Left lobe of liver (tissue), 2 donors: ENCODE measurements at regions not wholly inside any gene's neighbourhood (a gene's known extent, or its start where the extent isn't known, plus 50 kb on each side); places are given as distances from the start of the nearest gene placed in this dataset.
"Not testable (repeated sequence)": the region's sequence is repeated elsewhere in the genome, so short reads cannot be mapped to it uniquely, and the experiment has no call there.

ENCODE experiments used
- ATAC-seq: fragments of 200-7000 bp; cut with Tn5 transposase; one replicate; pipeline ENCODE4 v1.9.1; 2020; ENCODE audit warnings: mild to moderate bottlenecking, moderate library complexity
- DNase-seq: peaks from one replicate; pipeline ENCODE4 v3.0.0-alpha.2; 2020; ENCODE audit warnings: low spot score
- donor health status: DM: no; HTN: no; CAD: no; lungs with moderate emphysema.
- donor health status: DM: no; HTN: yes; CAD: no.

DNA sequence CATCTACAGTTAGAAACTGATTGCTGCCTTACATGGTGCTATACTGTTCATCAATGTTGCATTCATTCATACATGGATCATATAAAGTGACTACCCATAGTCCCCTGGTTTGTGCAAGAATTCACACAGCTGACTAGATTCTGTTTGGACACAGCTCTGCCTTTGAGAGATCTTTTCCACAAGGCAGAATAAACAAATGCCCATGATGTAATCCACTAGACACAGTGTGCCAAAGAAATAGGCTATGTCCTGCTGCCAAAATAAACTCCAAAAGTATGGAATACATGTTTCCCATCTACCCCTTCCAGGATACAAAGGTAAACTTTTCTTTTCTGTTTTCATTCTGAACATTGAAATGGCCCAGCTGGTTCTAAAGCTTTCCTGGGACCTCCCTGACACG is 269.4 kb upstream of the CHAC2 start:
- ATAC-seq (peak; percentile 95), DNase-seq (no peak)

DNA sequence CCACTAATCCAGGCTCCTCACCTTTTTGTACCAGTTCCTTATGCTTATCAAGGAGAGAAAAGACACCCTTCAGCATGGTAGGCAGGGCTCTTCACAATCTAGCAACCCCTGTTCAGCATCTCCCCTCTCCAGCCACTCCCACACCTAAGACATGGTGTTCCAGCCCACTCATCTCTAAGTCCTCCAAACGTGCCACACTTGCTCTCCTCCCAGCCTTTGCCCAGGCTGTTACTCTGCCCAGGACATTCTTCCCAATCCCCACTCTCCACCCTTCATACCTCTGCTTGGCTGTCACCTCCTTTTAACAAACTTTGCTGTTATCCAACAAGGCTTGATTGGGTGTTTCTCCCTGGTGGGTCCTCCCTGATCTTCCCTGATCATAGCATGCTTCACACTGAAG is 270.6 kb upstream of the CHAC2 start:
- no peak for ATAC-seq

DNA sequence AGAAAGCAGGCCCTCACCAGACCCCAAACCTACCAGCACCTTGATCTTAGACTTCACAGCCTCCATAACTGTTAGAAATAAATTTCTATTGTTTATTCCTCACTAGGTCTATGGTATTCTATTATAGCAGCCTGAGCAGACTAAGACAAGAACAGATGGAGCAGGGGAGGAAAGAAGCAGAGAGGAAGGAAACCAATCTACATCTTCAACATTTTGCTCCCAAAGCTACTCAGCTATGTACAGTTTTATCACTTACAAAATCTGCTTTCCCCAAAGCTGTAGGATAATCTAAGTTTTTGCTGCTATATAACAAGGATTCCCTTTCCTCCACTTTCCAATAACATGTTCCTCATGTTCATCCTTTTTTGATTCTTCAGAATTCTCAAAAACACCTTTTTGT is 274.4 kb upstream of the CHAC2 start:
- ATAC-seq (no peak), DNase-seq (no peak)

More for the DNA sequence above, 270.6 kb upstream of the CHAC2 start:
- no peak for DNase-seq

DNA sequence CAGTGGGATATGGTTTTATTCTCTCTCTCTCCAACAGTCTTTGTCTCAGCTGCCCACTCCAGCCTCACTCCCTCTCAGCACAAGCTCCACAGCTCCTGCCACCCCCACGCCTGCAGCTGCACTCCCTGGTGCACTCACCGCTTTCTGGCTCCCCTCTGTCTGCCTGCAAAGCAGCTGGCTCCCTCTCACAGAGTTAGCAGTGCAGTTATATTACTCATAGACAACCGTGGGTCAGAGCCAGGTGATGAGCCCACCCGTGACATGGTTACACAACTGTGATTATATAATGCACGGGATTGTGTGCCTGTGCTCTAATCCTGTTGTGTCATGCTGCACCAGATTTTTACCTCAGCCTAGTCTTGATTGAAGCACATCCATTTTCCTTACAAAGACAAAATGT is 276.9 kb upstream of the CHAC2 start:
- DNase-seq (no peak), ATAC-seq (no peak)

DNA sequence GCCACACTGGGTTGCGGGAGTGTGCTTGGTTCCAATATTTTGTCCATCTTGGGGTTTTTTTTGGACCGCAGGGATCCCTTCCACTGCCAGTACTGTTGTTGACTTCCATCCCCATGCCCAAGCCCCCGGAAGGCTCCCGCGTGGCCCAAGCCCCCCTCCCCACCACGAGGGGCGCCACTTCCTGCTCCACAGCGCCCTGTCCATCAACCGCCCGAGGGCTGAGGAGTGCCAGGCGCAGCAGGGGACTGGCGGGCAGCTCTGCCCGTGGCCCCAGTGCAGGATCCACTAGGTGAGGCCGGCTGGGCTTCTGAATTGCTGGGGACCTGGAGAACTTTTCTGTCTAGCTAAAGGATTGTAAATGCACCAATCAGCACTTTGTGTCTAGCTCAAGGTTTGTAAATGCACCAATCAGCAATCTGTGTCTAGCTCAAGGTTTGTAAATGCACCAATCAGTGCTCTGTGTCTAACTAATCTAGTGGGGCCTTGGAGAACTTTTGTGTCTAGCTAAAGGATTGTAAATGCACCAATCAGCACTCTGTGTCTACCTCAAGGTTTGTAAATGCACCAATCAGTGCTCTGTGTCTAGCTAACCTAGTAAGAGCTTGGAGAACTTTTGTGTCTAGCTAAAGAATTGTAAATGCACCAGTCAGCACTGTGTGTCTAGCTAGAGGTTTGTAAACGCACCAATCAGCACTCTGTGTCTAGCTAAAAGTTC is 281.3 kb upstream of the CHAC2 start:
- DNase-seq, ATAC-seq: not testable (repeated sequence)

DNA sequence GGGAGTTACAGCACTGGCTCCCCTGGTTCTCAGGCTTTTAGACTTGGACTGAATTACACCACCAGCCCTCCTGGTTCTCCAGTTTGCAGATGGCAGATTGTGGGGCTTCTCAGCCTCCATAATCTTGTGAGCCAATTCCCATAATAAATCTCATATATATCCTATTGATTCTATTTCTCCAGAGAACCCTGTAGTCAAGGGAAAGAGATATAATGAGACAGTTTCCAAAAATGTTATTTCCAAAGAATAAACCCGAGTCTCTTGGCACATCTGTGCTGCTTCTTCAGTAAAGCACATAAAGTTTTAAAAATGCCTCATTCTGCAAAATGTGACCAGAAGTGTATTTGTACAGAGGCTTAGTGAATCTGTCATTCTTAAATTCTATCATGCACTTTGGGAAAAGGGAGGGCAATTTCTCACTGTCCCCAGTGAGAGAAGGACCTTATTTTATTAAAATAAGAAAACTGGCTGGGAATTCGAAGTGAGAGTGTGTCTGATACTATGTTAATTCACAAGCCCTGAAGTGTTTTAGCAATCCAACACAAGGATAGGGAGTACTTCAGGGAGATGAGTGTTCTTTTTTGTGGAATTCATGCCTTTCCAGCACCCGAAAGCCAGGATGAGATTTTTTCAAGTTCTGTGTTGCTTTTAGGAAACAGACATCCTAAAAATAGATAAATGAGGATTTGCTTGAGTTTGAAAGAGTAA is 282.4 kb upstream of the CHAC2 start:
- ATAC-seq (no peak), DNase-seq (no peak)

DNA sequence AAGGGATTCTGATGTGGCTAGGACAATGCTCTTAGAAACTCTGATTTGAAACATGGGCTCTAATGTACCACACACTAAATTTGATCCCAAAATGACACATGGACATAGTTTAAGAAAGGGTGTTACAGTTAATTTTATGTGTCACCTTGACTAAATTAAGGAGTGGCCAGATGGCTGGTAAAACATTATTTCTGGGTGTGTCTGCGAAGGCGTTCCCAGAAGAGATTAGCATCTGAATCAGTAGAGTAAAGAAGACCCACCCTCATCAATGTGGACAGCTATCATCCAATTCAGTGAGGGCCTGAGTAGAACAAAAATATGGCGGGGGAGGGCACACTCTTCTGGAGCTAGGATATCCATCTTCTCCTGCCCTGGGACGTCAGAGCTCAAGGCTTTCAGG is 283.1 kb upstream of the CHAC2 start:
- ATAC-seq (no peak), DNase-seq (no peak)

DNA sequence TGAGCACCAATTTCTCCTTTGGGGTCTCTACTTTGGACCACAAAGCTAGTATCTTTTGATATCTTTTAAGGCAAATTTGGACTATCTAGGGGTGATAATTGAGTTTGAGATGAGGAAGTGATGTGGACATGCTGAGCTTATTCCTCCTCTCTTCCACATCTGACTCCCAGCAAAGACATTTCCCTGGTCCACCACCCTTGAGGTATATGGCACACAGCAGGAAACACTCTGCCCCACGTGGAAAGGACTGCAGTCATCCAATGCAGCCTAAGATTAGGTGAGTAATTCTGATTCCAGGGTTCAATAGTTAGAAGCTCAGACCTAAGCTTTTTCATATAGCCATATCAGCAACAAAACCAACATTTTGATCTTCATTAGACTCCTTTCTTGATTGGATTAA is 290.1 kb upstream of the CHAC2 start:
- ATAC-seq = no peak
- no peak for DNase-seq

DNA sequence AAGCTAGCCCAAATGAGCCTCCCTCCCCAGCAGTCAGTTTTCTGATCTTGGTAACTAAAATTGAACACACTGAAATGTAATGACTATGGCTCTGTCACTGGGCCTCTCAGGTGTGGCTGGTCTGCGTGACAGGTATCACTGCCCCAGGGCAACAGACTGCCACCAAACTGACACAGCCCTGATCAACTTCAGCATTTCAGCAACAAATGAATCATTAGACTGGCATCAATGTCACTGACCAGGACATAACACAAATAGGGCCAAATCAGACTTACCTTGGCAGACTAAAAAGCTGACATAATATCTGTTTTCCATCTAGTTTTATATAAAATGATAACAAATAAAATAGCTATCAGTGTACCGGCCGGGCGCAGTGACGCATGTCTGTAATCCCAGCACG is 290.8 kb upstream of the CHAC2 start:
- DNase-seq (no peak), ATAC-seq (no peak)

DNA sequence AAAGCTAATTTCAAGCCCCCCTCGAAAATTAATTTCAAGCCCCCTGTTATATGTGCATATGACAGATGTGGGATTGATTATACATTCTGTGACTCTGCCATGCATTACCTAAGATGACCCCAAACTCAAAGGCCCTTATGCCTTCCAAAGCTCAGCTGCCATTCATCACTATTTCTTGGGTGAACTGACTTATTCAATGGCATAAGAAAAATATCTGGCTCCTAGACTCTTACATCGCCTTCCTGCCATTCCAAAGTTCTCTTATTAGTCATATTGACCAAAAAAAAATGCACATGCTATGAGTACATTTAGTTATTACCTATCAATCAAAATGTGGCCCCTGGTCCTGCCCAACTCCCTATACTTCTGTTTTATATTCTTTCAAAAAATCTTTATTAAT is 291.8 kb upstream of the CHAC2 start:
- ATAC-seq = no peak
- no peak for DNase-seq

DNA sequence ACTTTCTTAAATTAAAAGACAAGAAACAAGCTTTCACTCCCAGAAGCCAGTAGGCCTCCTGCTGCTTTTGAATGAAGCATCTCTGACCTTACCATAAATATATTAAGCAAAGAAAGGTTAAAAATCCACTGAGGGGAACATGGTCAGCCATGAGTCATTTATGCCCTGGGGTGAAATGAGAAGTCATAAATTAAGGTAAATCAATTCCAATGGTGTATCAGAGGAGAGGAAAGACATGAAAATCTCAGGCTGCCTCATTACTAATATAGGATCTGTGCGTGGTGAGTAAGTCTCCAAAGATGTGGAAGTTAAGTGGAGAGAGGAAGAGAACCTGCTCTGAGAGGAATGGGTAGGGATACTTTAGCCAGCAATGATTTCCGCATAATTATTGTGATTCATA is 292.3 kb upstream of the CHAC2 start:
- DNase-seq (no peak), ATAC-seq (no peak)

DNA sequence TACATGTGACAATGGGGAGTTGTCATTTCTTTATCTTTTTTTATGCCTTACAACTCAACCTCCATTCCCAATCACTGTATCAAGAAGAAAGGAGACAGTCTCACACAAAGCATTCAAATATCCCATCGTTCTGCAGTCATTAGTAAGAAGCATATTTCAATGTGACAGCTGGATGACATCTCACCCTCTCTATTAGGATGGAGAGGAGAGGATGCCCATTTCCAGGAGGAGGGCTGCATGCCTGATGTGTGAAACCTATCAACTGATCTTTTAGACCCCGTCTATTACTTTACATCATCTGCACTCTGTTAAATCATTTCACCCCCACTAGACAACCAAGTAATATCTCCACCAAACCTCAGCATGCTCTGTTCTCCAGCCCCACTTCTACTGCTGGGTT is 292.7 kb upstream of the CHAC2 start:
- no peak for DNase-seq
- ATAC-seq = no peak

DNA sequence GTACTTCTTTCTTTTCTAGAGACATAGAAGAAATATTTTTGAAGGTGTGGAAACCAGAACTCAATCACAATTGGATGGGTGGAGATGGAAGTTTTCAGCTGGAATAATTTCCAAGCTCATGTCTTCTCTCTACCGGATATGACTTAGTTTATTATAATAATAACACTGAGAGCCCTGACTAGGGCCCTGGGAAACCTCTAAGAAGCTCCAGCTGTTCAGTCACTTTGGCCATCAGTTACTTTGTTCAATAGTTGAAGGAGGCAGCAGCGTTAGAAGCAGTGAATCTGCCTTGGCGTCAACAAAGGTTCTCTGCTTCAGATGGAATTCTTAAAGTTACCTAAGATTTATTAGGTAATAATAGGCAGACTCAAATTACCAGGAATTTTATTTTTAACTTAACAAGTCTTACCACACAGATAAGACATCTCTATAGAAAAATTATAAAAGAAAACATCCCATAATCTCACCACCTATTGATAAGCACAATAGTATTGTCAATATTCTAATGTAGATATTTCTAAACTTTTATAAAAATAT is 293.8 kb upstream of the CHAC2 start:
- DNase-seq (no peak), ATAC-seq (no peak)

DNA sequence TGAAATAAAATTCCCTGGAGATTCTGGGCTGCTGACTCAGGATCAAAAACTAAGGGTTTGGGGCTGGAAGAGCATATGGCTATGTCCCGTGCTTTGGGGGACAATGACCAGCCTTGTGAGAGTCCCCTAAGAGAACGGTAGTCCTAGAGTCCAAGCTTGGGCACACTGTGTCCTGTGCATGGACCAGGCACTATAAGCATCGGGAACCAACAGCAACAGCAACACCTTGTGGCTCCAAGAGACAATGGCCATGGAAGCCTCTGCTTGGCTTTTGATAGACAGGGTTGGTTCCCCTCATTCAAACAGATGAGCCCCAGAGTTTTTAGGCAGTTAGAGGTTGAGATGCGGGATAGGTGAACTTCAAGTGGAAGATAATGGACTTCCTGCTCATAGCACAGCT is 294.4 kb upstream of the CHAC2 start:
- DNase-seq (no peak), ATAC-seq (peak; percentile 89)

DNA sequence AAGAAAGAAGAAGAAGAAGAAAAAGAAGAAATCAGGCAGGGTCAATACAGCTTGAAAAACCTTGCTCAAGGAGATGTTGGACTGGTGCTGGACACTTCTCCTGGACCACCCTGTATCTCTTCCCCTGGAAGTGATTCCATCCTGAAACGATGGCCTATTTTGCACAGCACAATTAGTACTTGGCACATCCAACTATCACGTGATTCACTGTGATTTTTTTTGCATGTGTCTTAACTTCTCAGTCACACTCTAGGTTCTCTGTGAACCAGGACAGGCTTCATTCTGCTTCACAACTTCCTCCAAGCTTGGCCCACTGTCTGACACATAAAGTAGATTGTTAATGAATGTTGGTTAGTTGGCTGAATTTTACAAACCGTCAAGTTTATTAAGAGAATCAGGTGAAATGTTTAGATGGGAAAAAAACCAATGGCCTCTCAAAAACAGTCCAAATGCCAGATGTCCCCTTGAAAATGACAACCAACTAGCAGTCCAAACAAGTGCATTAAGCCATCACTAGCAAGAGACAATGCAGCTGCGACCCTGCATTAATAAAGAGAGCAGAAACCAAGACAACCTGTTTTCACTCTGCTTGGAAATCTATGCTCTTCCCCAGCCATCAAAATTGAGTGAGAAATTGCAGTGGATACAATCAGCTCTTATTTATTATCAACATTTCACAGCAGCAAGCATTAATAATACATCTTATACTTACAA is 300.0 kb upstream of the CHAC2 start:
- no peak for DNase-seq

DNA sequence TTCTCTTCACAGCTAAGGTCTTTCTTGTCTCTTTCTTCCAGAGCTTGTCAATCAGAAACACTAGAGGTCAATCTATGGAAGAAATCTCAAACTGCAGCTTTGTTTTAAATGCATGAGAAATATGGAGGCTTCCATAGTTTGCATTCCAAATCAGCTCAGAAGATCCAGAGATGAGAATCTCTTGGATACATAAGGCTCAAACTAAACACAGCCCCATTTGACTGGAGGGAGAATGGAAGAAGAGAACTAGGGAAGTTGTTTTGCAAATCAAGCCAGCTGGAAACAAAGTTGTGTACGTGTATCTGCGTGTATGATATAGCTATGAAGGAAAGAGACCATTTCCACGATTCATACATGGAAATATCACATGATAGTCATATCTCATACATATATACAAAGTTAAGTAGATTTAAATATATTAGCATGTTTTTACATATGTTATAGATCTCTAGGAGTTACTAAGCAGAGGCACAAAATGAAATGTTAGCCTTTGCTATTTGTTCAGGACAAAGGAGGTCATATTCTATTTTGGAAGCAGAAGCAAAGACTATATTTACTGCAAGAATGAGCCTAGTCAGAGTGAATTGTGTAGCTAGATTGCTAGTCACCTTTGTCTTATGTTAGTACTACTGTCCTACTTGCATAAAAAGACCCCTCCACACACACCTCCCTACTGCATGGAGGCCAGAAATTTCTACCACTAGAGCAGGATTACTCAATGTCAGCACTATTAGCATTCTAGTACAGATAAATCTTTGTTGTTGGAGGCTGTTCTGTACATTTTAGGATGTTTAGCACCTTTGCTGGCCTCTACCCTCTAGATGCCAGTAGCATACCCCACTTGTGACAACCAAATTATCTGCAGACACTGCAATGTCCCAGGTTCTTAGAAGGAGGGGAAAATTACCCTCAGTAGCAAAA is 303.5 kb upstream of the CHAC2 start:
- ATAC-seq (no peak), DNase-seq (no peak)

More for the DNA sequence above, 300.0 kb upstream of the CHAC2 start:
- no peak for ATAC-seq

DNA sequence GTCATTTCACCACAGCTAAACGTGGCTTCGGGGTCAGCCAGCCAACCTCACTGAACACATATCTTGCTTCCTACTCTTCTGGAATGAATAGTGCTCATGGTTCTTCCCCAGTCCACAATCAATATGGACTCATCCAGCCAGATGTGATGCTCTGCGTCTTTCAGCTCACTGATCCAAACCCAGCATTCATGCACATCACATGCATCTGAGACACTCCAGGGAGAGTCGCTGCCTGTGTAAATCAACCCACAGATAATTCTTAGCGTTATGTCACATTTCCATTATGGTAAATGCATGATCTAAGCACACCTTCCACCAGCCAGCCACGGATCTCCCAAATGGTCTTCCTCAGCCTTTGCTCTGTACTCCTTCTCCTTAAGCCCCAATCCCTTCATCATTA is 306.7 kb upstream of the CHAC2 start:
- no peak for DNase-seq
- no peak for ATAC-seq

DNA sequence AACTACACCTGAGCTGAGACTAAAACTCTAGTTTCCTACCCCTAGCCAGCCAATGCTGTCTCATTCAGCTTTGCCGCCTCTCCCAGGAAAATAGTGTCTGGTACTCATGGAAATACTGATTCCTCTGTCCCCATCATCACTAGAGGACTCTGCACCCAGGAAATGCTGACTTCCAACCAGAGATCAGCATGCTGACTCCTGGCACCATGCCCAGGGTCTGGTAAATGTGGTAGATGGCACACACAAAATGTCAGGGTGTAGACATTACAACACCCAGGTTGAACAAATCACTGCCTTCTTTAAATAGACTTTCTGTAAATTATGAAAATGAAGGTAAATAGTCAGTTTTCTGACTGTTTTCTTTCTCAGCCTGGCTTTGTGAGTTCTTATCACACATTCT is 307.3 kb upstream of the CHAC2 start:
- ATAC-seq = peak; percentile 43

DNA sequence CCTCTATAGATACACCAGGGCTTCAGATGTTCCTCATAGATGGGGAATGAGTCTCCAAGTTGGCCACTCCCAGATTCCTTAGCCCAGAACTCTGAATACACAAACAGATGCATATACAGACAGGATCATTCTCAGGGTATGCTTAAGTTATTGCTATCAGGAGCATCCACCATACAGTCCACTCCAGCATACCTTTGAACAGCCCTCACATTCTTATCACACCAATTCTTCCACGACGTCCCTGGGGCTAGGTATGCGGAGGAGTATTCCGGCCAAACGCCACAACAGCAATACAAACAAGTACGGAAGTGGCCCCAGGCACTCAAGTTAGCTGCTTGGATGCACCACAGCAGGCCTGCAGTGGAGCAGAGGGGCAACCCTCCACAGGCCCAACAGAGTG is 312.5 kb upstream of the CHAC2 start:
- ATAC-seq (no peak), DNase-seq (no peak)

More for the DNA sequence above, 307.3 kb upstream of the CHAC2 start:
- DNase-seq = no peak

DNA sequence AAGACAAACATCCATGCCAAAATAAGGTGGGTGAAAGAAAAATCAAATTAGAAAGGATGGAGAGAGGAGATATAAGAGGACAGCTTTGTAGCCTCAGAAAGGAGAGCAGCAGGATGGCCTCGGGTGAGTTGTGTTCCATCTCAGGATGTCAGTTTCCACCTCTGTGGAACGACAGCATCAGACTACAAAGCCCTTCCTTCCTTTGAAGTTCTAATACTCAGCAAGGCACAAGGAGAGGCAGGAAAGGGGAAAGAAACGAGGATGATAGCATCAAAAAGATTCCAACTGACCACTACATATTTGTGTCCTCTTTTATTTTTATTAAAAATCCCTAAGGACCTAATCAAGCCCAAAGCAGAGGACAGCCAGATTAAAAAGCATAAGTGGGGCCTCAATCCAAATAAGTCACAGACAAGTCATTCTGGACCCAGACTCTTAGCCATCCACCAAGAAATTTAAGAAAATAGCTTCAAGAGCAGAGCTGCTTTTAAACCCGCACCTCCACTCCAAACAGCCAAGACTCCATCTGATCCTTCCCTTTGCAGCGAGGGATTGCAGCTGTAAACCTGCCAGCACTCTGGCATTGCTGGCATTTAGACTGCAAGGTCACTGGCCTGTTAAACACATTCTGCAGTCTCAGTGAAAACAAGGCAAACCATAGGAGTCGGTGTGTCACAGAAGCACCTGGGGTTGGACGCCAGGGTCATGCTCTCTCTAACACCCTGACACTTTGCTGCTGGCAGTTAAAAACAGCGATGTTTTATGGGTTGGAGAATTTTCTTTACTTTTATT is 314.5 kb upstream of the CHAC2 start:
- peak; percentile 96 for ATAC-seq

More for the DNA sequence above, 314.5 kb upstream of the CHAC2 start:
- DNase-seq = peak; percentile 58
